Subcutaneous abdominal adipose tissue (tissue), 5 donors: ENCODE measurements at regions not wholly inside any gene's neighbourhood (a gene's known extent, or its start where the extent isn't known, plus 50 kb on each side); places are given as distances from the start of the nearest gene placed in this dataset.

Experiments used
- H3K27ac ChIP-seq: one replicate; pipeline ENCODE4 v1.7.0; 2013; ENCODE audit warnings: low read depth, mild to moderate bottlenecking, inconsistent platforms, low read length, moderate library complexity
- H3K27me3 ChIP-seq, 5 donors: one replicate each; pipeline ENCODE4 v1.7.0; 2013; ENCODE audit warnings: low read length in 5 of 5, inconsistent platforms in 1 of 5; ENCODE audit not compliant: control insufficient read depth in 5 of 5, insufficient read depth in 4 of 5
- H3K36me3 ChIP-seq, 5 donors: one replicate each; pipeline ENCODE4 v1.7.0; 2013; ENCODE audit warnings: low read length in 5 of 5; ENCODE audit not compliant: control insufficient read depth in 5 of 5, insufficient read depth in 5 of 5
- H3K4me1 ChIP-seq, 5 donors: one replicate each; pipeline ENCODE4 v1.7.0; 2013; ENCODE audit warnings: low read length in 5 of 5, mild to moderate bottlenecking in 3 of 5, moderate library complexity in 1 of 5; ENCODE audit not compliant: control insufficient read depth in 5 of 5, insufficient read depth in 5 of 5
- H3K4me3 ChIP-seq, 5 donors: one replicate each; pipeline ENCODE4 v1.7.0; 2013; ENCODE audit warnings: low read length in 5 of 5, low read depth in 1 of 5
- H3K9ac ChIP-seq, 5 donors: one replicate each; pipeline ENCODE4 v1.7.0; 2013; ENCODE audit warnings: low read length in 5 of 5, mild to moderate bottlenecking in 4 of 5, moderate library complexity in 3 of 5
- H3K9me3 ChIP-seq, 5 donors: one replicate each; pipeline ENCODE4 v1.7.0; 2013; ENCODE audit warnings: low read length in 5 of 5; ENCODE audit not compliant: control insufficient read depth in 5 of 5
- donor health status: healthy.
- donor health status: healthy.
- donor health status: healthy.
- donor health status: healthy.
- donor health status: healthy.

- Histone ChIP-seq H3K27ac (no peak overlapping the region), H3K9ac (no peak overlapping the region), H3K4me3 (no peak overlapping the region), H3K4me1 (no peaks in the 10 kb centered on the region), H3K36me3 (no peaks in the 10 kb centered on the region), H3K27me3 (peaks cover 0 to 3% (median 0%) of the 10 kb centered on the region in 5 donors), H3K9me3 (peaks cover 0 to 3% (median 0%) of the 10 kb centered on the region in 5 donors)
Observed at GRCh38 chr9:29974197-29974596, 2400.9 kb upstream of the C9orf72 start.

GRCh38 chr9:29976981-29977380, 2403.7 kb upstream of the C9orf72 start:
- Histone ChIP-seq H3K9me3 (no peaks in the 10 kb centered on the region), H3K4me3 (no peak overlapping the region), H3K27me3 (no peaks in the 10 kb centered on the region), H3K27ac (no peak overlapping the region), H3K4me1 (no peaks in the 10 kb centered on the region), H3K9ac (no peak overlapping the region), H3K36me3 (no peaks in the 10 kb centered on the region)

GRCh38 chr9:29981013-29981412, 2403.4 kb upstream of the ACO1 start:
- no peak overlapping the region for H3K27ac ChIP-seq
- no peak overlapping the region for H3K4me3 ChIP-seq
- peaks cover 0 to 2% (median 0%) of the 10 kb centered on the region in 5 donors for H3K9me3 ChIP-seq
- H3K9ac ChIP-seq: no peak overlapping the region
- H3K36me3 ChIP-seq: no peaks in the 10 kb centered on the region
- no peaks in the 10 kb centered on the region for H3K4me1 ChIP-seq
- H3K27me3 ChIP-seq: no peaks in the 10 kb centered on the region

- Histone ChIP-seq H3K27ac (no peak overlapping the region), H3K9me3 (peaks cover 0 to 3% (median 0%) of the 10 kb centered on the region in 5 donors), H3K27me3 (no peaks in the 10 kb centered on the region), H3K4me3 (no peak overlapping the region), H3K4me1 (no peaks in the 10 kb centered on the region), H3K36me3 (no peaks in the 10 kb centered on the region), H3K9ac (no peak overlapping the region)
Observed at GRCh38 chr9:29999645-30000044, 2384.8 kb upstream of the ACO1 start.

GRCh38 chr9:30010691-30011090, 2373.8 kb upstream of the ACO1 start:
- Histone ChIP-seq H3K9ac (no peak overlapping the region), H3K9me3 (no peaks in the 10 kb centered on the region), H3K4me1 (no peaks in the 10 kb centered on the region), H3K4me3 (no peak overlapping the region), H3K27me3 (no peaks in the 10 kb centered on the region), H3K36me3 (no peaks in the 10 kb centered on the region), H3K27ac (no peak overlapping the region)

GRCh38 chr9:30012622-30013021, 2371.8 kb upstream of the ACO1 start:
- H3K4me3 ChIP-seq: no peak overlapping the region
- no peak overlapping the region for H3K9ac ChIP-seq
- no peak overlapping the region for H3K27ac ChIP-seq
- no peaks in the 10 kb centered on the region for H3K9me3 ChIP-seq
- no peaks in the 10 kb centered on the region for H3K4me1 ChIP-seq
- no peaks in the 10 kb centered on the region for H3K36me3 ChIP-seq
- H3K27me3 ChIP-seq: no peaks in the 10 kb centered on the region

- H3K4me1 ChIP-seq: no peaks in the 10 kb centered on the region
- no peaks in the 10 kb centered on the region for H3K9me3 ChIP-seq
- no peaks in the 10 kb centered on the region for H3K36me3 ChIP-seq
- H3K27me3 ChIP-seq: no peaks in the 10 kb centered on the region
- no peak overlapping the region for H3K4me3 ChIP-seq
- no peak overlapping the region for H3K9ac ChIP-seq
- no peak overlapping the region for H3K27ac ChIP-seq
Observed at GRCh38 chr9:30015073-30015472, 2369.4 kb upstream of the ACO1 start.

- no peaks in the 10 kb centered on the region for H3K4me1 ChIP-seq
Observed at GRCh38 chr9:30020161-30020560, 2364.3 kb upstream of the ACO1 start.

GRCh38 chr9:30035761-30036160, 2348.7 kb upstream of the ACO1 start:
- Histone ChIP-seq H3K4me1 (no peaks in the 10 kb centered on the region), H3K4me3 (no peak overlapping the region), H3K27me3 (no peaks in the 10 kb centered on the region), H3K27ac (no peak overlapping the region), H3K9ac (no peak overlapping the region), H3K9me3 (peaks cover 0 to 8% (median 0%) of the 10 kb centered on the region in 5 donors), H3K36me3 (no peaks in the 10 kb centered on the region)

More at GRCh38 chr9:30020161-30020560, 2364.3 kb upstream of the ACO1 start:
- Histone ChIP-seq H3K9ac (no peak overlapping the region), H3K27me3 (no peaks in the 10 kb centered on the region), H3K4me3 (no peak overlapping the region), H3K27ac (no peak overlapping the region), H3K9me3 (no peaks in the 10 kb centered on the region), H3K36me3 (no peaks in the 10 kb centered on the region)

- H3K4me3 ChIP-seq: no peak overlapping the region
- H3K27ac ChIP-seq: no peak overlapping the region
- H3K9me3 ChIP-seq: peaks cover 0 to 8% (median 0%) of the 10 kb centered on the region in 5 donors
- no peak overlapping the region for H3K9ac ChIP-seq
- H3K36me3 ChIP-seq: no peaks in the 10 kb centered on the region
- H3K27me3 ChIP-seq: no peaks in the 10 kb centered on the region
- H3K4me1 ChIP-seq: no peaks in the 10 kb centered on the region
Observed at GRCh38 chr9:30036558-30036957, 2347.9 kb upstream of the ACO1 start.

- Histone ChIP-seq H3K27ac (no peak overlapping the region), H3K9me3 (no peaks in the 10 kb centered on the region), H3K27me3 (no peaks in the 10 kb centered on the region), H3K9ac (no peak overlapping the region), H3K4me1 (no peaks in the 10 kb centered on the region), H3K4me3 (no peak overlapping the region), H3K36me3 (no peaks in the 10 kb centered on the region)
Observed at GRCh38 chr9:30039712-30040111, 2344.7 kb upstream of the ACO1 start.
